ENCODE measurements at regions not wholly inside any gene's neighbourhood (a gene's known extent, or its start where the extent isn't known, plus 50 kb on each side); places are given as distances from the start of the nearest gene placed in this dataset.

- no peak overlapping the region for H3K27ac ChIP-seq (ENCODE audit: low read depth, low read length)
- H3K4me3 ChIP-seq (ENCODE audit: low read length), result no peak overlapping the region
- H3K4me1 ChIP-seq (ENCODE audit: control insufficient read depth, insufficient read depth, low read length), result no peaks in the 10 kb centered on the region
- H3K27me3 ChIP-seq (ENCODE audit: control insufficient read depth, insufficient read depth, low read length, poor library complexity, severe bottlenecking), result no peaks in the 10 kb centered on the region
- Mint-ChIP-seq H3K27me3 (ENCODE audit: insufficient read depth) (peaks cover 8% of the 10 kb centered on the region), H3K36me3 (ENCODE audit: low read depth) (no peaks in the 10 kb centered on the region), H3K4me3 (no peak overlapping the region), H3K9me3 (no peaks in the 10 kb centered on the region), H3K4me1 (peaks cover 4% of the 10 kb centered on the region), H3K27ac (no peak overlapping the region)
- no peaks in the 10 kb centered on the region for H3K36me3 ChIP-seq (ENCODE audit: control insufficient read depth, insufficient read depth, low read length)
- no peaks in the 10 kb centered on the region for H3K9me3 ChIP-seq (ENCODE audit: control insufficient read depth, low read length)
- no peak for TF ChIP-seq CTCF (conservative IDR thresholded peaks at IDR 0.05)
- no peak for DNase-seq
- no peak overlapping the region for H3K9ac ChIP-seq (ENCODE audit: extremely low read depth, low read length, poor library complexity, severe bottlenecking)
These were observed 443.6 kb downstream of the PLPP3 start for GRCh38 chr1:56135864-56136147.

- Mint-ChIP-seq H3K36me3 (ENCODE audit: low read depth) (no peaks in the 10 kb centered on the region), H3K27ac (no peak overlapping the region), H3K4me3 (no peak overlapping the region), H3K27me3 (ENCODE audit: insufficient read depth) (peaks cover 8% of the 10 kb centered on the region), H3K4me1 (peaks cover 4% of the 10 kb centered on the region), H3K9me3 (no peaks in the 10 kb centered on the region)
- WGBS, 2 experiments (ENCODE audit: insufficient coverage in 1 of 2, insufficient read length in 1 of 2), result 92 to 100% methylated on average over 5 of the region's 5 CpGs
- TF ChIP-seq CTCF (conservative IDR thresholded peaks at IDR 0.05), result no peak
- Histone ChIP-seq H3K27me3 (ENCODE audit: control insufficient read depth, insufficient read depth, low read length, poor library complexity, severe bottlenecking) (no peaks in the 10 kb centered on the region), H3K36me3 (ENCODE audit: control insufficient read depth, insufficient read depth, low read length) (no peaks in the 10 kb centered on the region), H3K27ac (ENCODE audit: low read depth, low read length) (no peak overlapping the region), H3K9me3 (ENCODE audit: control insufficient read depth, low read length) (no peaks in the 10 kb centered on the region), H3K4me1 (ENCODE audit: control insufficient read depth, insufficient read depth, low read length) (no peaks in the 10 kb centered on the region), H3K9ac (ENCODE audit: extremely low read depth, low read length, poor library complexity, severe bottlenecking) (no peak overlapping the region), H3K4me3 (ENCODE audit: low read length) (no peak overlapping the region)
- no peak for DNase-seq
These were observed 444.1 kb downstream of the PLPP3 start for GRCh38 chr1:56135069-56135863.

GRCh38 chr1:56133522-56134472, 445.6 kb downstream of the PLPP3 start:
- no peak for TF ChIP-seq CTCF (conservative IDR thresholded peaks at IDR 0.05)
- no peaks in the 10 kb centered on the region for H3K27me3 ChIP-seq (ENCODE audit: control insufficient read depth, insufficient read depth, low read length, poor library complexity, severe bottlenecking)
- H3K4me3 Mint-ChIP-seq, result no peak overlapping the region

More at GRCh38 chr1:56133522-56134472, 445.6 kb downstream of the PLPP3 start:
- WGBS, 2 experiments (ENCODE audit: insufficient coverage in 1 of 2, insufficient read length in 1 of 2), result 78 to 89% methylated on average over 4 to 7 of the region's 7 CpGs
- no peaks in the 10 kb centered on the region for H3K9me3 Mint-ChIP-seq
- no peak overlapping the region for H3K4me3 ChIP-seq (ENCODE audit: low read length)
- no peak overlapping the region for H3K27ac Mint-ChIP-seq
- no peak overlapping the region for H3K9ac ChIP-seq (ENCODE audit: extremely low read depth, low read length, poor library complexity, severe bottlenecking)
- no peaks in the 10 kb centered on the region for H3K4me1 Mint-ChIP-seq
- no peaks in the 10 kb centered on the region for H3K36me3 Mint-ChIP-seq (ENCODE audit: low read depth)
- no peak overlapping the region for H3K27ac ChIP-seq (ENCODE audit: low read depth, low read length)
- H3K36me3 ChIP-seq (ENCODE audit: control insufficient read depth, insufficient read depth, low read length), result no peaks in the 10 kb centered on the region
- peaks cover 8% of the 10 kb centered on the region for H3K27me3 Mint-ChIP-seq (ENCODE audit: insufficient read depth)
- no peak for DNase-seq
- no peaks in the 10 kb centered on the region for H3K9me3 ChIP-seq (ENCODE audit: control insufficient read depth, low read length)
- no peaks in the 10 kb centered on the region for H3K4me1 ChIP-seq (ENCODE audit: control insufficient read depth, insufficient read depth, low read length)

All from endodermal cell (in vitro differentiated cells).